ENCODE measurements at regions not wholly inside any gene's neighbourhood (a gene's known extent, or its start where the extent isn't known, plus 50 kb on each side); places are given as distances from the start of the nearest gene placed in this dataset.
"Not testable (repeated sequence)": the region's sequence is repeated elsewhere in the genome, so short reads cannot be mapped to it uniquely, and the experiment has no call there.

DNA sequence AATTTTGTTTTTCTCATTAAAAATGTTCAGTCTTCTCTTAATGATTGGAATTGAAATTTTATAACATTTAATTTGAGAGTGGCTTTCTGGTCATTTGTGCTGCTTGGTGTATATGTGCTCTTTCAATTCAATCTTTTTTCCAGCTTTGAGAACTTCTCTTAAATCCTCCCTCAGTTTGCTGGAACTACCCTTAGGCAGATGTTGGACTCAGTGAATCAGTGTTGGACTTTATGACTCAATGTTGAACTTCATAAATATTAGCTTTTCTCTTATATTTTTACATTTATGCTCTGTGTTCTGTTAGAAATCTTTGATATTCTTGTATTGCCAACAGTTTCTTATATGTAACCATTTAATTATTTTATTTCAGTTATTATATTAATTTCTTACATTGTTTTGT lies 935.5 kb upstream of the FBXO33 start:
- DNase-seq (ENCODE audit: low read depth) = no peak

DNA sequence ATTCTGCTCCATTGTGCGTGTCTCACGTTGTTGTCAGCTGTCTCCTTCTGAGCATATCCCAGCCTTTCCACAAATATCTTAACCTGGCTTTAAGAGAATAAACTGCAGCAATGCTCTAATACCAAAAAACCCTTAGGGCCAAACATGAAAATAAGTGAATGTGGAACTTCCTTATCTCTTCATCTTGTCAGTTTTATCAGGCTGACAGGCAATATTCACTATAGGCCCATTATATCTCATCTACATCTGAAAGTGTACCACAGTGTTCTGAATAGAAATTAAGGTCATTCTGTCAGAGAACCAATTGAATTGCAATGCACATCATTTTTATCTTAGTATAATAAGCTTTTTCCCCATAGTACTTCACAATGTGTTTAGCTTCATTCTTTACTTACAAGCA lies 933.1 kb upstream of the FBXO33 start:
- DNase-seq (ENCODE audit: low read depth) = no peak

DNA sequence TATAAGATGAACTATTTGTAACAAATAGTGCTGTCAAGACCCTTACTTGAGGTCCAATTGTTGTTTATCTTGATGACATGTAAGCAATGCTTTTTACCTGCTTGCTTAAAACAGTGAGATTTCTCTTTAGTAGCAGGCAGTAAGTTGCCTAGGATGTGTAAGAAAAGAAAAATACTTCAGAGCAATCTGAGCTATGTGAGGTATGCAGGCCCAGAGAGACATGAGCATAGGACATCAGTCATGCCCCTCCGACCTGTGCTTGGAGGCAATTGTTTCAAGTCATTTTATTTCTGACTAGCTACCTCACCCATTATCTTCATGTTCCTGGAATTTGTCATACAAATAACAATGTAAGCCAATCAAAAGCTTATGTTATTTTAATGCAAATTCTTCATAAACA lies 930.6 kb upstream of the FBXO33 start:
- DNase-seq (ENCODE audit: low read depth) = no peak

DNA sequence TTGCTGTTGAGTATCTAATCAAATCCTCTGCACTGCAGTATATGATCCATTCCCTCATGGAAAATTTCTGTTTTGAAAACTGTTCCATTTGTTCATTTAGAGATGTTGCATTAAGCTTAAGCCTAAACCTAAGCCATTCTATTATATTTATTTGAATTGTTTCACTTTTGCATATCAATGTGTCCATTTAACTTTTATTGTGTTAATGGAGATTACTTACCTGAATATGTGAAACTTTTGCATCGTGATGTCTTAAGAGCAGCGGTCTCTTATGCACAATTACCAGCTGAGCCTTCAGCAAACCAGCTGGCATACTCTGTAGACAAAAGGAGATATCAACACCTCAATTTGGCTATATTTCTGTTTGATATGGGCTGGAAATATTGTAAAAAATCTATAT lies 922.5 kb upstream of the FBXO33 start:
- DNase-seq (ENCODE audit: low read depth) = no peak

DNA sequence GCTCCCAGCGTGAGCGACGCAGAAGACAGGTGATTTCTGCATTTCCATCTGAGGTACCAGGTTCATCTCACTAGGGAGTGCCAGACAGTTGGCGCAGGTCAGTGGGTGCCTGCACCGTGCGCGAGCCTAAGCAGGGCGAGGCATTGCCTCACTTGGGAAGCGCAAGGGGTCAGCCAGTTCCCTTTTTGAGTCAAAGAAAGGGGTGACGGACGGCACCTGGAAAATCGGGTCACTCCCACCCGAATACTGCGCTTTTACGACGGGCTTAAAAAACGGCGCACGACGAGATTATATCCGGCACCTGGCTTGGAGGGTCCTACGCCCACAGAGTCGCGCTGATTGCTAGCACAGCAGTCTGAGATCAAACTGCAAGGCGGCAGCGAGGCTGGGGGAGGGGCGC lies 915.9 kb upstream of the FBXO33 start:
- DNase-seq (ENCODE audit: low read depth) = not testable (repeated sequence)

DNA sequence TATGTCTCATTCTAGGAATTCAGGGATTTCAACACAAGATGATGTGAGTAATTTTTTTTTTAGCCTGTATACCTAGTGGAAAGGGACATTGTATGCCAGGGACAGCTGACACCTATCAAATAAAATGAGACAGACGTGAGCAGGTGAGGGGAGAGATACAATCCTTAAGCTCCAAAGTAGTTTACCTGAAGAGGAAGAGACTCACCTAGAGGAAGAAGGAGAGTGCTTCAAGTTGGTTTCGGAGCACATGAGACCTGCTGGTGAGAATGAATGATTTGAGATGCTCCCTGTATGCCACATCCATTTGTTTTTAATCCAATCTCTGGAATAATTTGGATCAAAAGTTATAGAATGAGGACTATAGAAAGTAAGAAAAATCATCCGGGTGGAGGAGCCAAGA lies 915.4 kb upstream of the FBXO33 start:
- DNase-seq (ENCODE audit: low read depth) = no peak

DNA sequence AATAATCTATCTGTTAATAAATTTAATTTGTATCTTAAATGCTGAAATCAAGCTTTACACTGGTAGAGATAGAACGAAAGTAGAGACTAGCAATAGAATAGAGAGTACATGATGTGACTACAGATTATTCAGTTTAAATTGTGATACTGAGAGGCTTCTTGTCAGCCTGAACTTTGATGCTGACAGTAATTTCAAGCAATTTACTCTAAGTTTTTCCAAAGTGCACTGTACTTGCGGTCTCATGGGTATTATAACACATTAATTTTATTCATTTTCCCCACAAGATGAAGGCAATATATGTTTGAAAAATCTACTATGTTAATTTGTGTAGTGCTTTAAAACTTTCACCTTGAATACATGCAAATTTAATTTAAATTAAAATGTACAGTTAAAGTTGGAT lies 914.0 kb upstream of the FBXO33 start:
- DNase-seq (ENCODE audit: low read depth) = no peak

DNA sequence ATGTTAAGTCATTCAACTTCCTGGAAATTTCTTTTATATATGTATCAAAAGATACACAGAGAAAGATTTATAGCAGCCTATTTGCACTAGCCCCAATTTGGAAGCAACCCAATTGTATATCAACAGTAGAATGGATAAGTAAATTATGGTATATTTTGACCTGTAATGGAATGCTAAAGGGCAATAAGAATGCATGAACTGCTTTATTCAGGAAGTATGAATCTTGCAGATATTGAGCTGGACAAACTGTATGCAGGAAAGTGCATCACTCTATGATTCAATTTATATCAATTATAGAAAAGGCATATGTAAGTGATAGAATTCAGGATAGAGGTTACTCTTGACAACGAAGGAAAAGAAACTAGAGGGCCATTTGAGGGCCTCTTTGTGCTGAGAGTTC lies 913.1 kb upstream of the FBXO33 start:
- no peak for DNase-seq (ENCODE audit: low read depth)

DNA sequence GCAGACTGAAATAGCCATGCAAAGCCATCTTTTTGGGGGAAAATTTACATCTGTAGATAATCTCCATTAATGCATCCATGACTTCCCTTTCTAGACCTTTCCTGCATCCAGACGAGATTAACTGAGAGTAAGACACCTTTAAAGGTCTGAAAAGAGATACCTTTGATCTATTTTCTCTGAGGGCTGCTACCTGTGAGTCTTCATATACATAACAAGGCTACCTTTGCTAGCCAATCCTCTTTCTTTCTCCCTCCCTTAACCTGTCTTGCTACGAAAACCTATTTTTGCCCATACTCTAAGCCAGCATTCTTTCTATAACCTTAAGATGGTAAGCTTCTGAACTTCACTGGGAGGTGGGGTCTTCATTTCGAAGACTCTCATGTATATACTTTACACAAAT lies 908.5 kb upstream of the FBXO33 start:
- no peak for DNase-seq (ENCODE audit: low read depth)

DNA sequence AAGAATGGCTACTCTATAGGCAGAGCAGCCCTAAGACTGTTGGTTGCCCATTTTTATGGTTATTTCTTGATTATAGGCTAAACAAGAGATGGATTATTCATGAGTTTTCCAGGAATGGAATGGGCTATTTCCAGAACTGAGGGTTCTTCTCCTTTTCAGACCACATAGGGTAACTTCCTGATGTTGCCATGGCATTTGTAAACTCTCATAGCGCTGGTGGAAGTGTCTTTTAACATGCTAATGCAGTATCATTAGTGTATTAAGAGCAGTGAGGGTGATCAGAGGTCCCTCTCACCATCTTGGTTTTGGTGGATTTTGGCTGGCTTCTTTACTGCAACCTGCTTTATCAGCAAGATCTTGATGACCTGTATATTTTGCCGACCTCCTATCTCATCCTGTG lies 904.6 kb upstream of the FBXO33 start:
- DNase-seq (ENCODE audit: low read depth) = no peak

DNA sequence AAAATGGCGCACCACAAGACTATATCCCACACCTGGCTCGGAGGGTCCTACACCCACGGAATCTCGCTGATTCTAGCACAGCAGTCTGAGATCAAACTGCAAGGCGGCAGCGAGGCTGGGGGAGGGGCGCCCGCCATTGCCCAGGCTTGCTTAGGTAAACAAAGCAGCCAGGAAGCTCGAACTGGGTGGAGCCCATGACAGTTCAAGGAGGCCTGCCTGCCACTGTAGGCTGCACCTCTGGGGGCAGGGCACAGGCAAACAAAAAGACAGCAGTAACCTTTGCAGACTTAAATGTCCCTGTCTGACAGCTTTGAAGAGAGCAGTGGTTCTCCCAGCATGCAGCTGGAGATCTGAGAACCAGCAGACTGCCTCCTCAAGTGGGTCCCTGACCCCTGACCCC lies 894.3 kb upstream of the FBXO33 start:
- not testable (repeated sequence) for DNase-seq (ENCODE audit: low read depth)

DNA sequence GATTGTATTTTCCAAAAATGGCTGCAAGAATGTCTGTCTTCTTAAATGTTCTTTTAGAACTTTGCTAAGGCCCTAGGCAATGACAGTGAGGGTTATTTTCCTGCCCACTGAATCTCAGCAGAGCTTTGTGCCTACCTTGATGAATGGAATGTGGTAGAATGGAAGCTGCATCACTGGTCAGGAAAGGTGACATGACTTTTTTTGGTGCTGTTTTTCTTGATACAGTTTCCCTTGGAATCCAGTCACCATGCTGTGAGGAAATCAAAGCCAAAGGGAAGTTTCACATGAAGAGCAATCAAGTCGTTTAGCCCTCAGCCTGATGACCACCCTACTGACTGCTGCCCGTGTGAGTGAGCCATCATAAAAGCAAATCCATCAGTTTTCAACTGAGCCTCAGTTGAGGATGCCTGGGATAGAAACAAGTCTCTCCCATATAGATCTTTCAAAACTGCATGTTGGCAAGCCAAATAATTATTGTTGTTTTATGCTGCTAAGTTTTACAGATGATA lies 886.0 kb upstream of the FBXO33 start:
- DNase-seq (ENCODE audit: low read depth) = no peak

DNA sequence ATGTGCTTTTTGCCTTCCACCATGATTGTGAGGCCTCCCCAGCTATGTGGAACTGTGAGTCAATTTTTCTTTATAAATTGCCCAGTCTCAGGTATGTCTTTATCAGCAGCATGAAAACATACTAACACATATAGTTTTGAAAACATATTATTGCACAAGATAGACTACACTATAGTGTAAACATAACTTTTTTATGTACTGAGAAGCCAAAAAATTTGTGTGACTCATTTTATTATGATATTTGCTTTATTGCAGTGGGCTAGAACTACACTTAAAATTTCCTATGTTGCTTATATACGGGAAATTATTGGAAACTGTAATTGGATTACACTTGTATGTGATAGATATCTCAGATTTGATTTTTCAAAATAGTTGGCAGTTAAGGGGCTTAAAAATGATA lies 885.5 kb upstream of the FBXO33 start:
- no peak for DNase-seq (ENCODE audit: low read depth)

DNA sequence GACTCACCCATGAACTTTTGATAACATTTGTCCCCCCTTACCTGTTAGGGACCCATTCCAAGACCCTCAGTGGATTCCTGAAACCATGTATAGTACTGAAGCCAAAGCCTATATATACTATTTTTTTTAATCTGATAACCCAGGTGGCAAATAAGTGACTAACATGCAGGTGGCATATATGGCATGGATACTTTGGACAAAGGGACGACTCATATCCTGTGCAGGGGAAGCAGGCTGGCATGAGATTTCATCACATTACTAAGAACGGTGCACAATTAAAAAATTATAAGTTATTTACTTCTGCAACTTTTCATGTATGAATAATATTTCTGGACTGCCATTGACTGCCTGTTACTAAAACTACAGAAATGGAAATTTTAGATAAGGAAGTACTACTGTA lies 880.1 kb upstream of the FBXO33 start:
- no peak for DNase-seq (ENCODE audit: low read depth)

DNA sequence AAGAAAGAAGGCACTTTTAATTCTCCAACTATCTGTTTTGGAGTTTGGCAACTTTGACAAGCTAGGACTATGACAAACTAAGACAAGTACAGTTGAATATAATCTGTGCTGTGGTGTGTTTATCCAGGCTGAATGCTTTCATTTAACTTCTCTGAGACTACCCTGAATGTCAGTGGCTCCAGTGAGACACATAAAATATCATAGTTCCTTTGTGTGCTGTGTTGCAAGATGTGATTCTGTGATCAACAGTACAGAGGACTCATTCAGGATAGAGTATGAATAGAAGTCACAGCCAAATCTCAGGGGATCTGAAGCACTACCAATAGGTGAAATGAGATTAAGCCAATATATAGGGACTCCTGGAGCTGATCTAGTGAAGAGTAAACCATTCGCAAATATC lies 876.9 kb upstream of the FBXO33 start:
- no peak for DNase-seq (ENCODE audit: low read depth)

DNA sequence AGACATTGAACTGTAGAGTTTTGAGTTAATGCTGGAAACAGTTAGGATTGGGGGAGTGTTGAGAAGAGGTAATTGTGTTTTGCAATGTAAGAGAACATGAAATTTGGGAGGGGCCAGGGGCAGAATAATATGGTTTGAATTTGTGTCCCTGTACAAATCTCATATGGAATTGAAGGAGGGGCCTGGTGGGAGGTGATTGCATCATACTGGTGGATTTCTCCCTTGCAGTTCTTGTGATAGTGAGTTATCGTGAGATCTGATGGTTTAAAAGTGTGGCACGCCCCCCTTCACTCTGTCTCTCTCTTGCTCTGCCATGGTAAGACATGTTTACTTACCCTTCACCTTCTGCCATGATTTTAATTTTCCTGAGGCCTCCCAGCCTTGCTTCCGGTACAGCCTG lies 876.0 kb upstream of the FBXO33 start:
- DNase-seq (ENCODE audit: low read depth) = no peak

DNA sequence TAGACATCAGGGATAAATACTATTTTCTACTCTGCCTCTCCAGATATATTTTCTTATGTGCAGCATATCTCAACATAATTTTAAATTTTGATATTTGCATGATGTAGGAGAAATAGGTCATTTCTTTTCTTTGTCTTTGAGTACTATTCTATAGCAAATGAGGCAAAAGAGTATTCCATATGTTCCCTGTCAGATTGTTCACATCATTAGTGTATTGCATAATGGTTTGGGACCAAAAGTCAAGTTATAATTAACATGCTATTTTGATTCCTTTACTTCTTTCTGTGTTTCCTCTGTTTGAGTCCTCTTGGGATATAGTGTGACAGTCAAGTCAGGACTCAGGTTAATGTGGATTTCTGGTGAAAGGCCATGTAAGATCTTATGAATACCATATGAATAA lies 864.6 kb upstream of the FBXO33 start:
- no peak for DNase-seq (ENCODE audit: low read depth)

DNA sequence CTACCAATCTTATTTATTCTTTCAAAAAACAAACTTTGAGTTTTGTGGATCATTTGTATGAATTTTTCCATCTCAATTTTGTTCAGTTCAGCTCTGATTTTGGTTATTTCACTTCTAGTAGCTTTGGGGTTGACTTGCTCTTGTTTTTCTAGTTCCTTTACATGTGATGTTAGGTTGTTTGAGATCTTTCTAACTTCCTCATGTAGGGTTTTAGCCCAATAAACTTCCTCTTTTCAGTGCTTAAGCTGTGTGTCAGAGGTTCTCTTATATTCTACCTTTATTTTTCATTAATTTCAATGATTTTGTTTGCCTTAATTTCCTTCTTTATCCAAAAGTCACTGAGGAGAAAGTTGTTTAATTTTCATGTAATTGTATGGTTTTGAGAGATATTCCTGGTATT lies 860.4 kb upstream of the FBXO33 start:
- no peak for DNase-seq (ENCODE audit: low read depth)

DNA sequence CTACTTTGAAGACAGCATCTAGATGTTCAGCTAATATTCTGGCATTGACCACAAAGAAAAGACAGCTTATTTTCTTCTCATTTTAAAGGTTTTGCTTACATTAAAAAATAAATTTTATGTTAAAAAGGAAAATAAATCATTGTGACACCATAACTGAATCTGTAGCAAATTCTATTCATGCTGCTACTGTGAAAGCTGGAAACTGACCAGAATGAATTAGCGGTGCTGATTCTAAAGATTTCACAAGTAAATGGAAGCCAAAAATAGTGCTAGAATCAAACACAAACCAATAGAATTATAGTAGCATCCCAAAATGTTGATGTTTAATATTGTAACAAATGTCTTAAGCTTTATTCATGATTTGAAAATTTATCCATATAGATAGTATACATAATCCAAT lies 850.0 kb upstream of the FBXO33 start:
- DNase-seq (ENCODE audit: low read depth) = no peak

DNA sequence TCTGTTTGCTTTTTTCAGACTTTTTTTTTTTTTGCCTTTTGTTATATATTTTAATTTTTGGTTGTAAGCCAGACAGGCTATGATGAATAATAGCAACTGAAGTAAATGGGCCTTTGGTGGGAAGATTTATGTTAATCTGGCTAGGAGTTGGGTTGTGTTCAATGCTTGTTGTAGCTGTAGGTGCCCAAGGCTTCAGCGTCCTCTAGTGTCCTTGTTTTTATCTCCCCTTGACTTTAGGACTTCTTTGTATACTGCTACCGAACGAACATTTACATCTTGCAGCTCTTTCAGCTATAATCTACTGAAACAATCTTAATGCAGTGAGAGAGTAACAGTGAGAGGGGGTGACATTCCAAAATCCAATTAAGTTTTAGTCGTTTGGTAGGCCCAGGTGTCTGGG lies 848.4 kb upstream of the FBXO33 start:
- DNase-seq (ENCODE audit: low read depth) = no peak

DNA sequence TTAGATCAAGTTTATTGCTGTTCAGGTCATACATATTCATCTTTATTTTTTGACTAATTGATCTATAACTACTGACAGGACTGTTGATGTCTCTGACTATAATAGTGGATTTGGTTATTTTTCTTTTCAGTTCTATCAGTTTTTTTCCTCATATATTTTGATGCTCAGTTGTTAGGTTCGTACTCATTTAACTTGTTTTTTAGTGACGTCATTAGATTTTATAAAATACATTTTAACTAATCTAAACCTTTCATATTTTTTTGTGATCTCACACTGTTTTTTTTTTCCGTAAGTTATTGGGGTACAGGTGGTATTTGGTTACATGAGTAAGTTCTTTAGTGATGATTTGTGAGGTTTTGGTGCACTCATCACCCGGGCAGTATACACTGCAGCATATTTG lies 841.2 kb upstream of the FBXO33 start:
- no peak for DNase-seq (ENCODE audit: low read depth)

DNA sequence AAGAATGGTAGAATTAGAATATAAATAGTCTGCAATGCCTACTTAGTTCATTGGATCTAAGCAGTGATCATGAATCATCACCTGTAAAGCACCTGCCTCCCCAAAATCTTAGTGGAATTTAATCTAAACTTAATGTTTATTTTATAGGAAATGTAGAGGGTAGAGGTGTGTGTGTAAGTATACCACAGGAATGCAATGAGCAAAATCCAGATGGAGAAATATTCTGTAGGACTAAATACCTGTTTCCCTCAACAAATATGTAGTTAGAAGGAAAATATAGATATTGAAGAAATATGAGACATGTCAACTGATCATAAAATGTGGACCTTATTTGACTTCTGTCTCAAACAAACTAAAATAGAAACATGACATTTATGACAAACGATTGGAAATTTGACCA lies 839.2 kb upstream of the FBXO33 start:
- no peak for DNase-seq (ENCODE audit: low read depth)

DNA sequence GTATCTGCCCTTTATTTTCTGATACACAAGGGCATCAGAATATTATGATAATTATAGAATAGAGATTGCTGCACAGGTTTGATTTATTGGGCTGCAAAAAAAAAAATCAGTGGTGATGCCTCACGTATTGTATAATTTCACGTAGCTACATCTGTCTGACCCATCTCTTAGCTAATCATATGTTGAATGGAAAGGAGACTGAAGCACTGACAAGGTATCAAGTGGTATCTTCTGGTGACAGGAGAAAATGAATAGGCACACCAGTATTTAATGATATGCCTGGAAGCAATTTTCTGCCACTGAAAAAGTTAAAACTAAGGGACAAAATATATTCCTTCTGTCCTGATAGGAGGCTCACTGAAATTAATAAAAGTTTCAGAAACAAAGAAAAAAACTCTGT lies 837.2 kb upstream of the FBXO33 start:
- DNase-seq (ENCODE audit: low read depth) = no peak

DNA sequence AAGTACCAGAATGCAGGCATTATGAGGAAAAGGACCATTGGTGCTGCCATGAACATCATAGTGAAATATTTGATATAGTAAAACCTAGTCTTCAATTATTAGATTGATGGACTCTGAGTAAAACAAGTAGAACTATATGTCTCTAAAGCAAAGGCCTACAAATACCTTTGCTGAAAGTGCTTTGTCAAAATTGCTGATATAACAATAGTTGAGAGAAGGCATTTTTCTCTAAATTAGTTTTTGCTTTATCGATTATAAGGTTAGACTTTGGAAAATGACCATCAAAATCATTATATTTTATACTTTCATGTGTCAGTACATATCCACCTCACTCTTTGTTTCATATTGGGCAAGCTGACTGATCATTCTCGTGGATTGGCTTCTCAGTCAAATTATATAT lies 836.0 kb upstream of the FBXO33 start:
- DNase-seq (ENCODE audit: low read depth) = no peak

DNA sequence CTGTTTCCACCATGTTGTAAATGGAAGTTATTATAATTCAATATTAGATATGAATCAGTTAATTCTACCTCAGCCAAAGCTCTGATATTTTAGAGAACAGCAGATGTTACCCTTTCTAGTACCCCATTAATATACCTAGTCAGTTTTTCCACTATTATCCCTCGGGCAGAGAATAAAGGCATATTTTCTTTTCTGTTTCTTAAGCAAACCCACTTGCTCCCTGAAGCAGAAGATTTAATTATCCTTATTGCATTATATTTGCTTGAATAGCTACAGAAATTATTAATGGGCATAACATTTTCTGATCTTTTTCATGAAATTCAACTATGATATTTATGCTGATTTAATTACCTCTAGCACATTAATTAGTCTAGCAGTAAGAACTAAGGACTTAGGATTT lies 832.9 kb upstream of the FBXO33 start:
- no peak for DNase-seq (ENCODE audit: low read depth)

Measured in HS-27A (cell line).